Progenitor cell of endocrine pancreas (in vitro differentiated cells): ENCODE measurements at regions not wholly inside any gene's neighbourhood (a gene's known extent, or its start where the extent isn't known, plus 50 kb on each side); places are given as distances from the start of the nearest gene placed in this dataset.
"Not testable (repeated sequence)": the region's sequence is repeated elsewhere in the genome, so short reads cannot be mapped to it uniquely, and the experiment has no call there.

ENCODE experiments used
- DNase-seq: peaks from one replicate; pipeline ENCODE4 v3.0.0; 2021; ENCODE audit warnings: low spot score; ENCODE audit not compliant: unreplicated experiment
- H3K27ac Mint-ChIP-seq: 2 replicates; pipeline ENCODE4 v1.8.0; 2021; ENCODE audit warnings: mild to moderate bottlenecking, moderate library complexity, mixed read lengths
- H3K27me3 Mint-ChIP-seq: 2 replicates; pipeline ENCODE4 v1.8.0; 2021; ENCODE audit warnings: mixed read lengths
- H3K36me3 Mint-ChIP-seq: 2 replicates; pipeline ENCODE4 v1.8.0; 2022; ENCODE audit warnings: mixed read lengths; ENCODE audit not compliant: insufficient read depth
- H3K4me1 Mint-ChIP-seq: 2 replicates; pipeline ENCODE4 v1.8.0; 2021; ENCODE audit warnings: low read depth, mixed read lengths
- H3K4me3 Mint-ChIP-seq: 2 replicates; pipeline ENCODE4 v1.8.0; 2021; ENCODE audit warnings: low read depth, mild to moderate bottlenecking, moderate library complexity, mixed read lengths
- H3K9me3 Mint-ChIP-seq: 2 replicates; pipeline ENCODE4 v1.8.0; 2021; ENCODE audit warnings: low read depth, mixed read lengths
- CTCF ChIP-seq: fragments of 200-600 bp; sonication (generic); IDR thresholded peaks from one replicate; pipeline ENCODE4 v1.5.0; 2021; ENCODE audit warnings: antibody characterized with exemption, mild to moderate bottlenecking; ENCODE audit not compliant: unreplicated experiment

- TF ChIP-seq CTCF = no peak
- Mint-ChIP-seq H3K4me3 (no peak overlapping the region), H3K36me3 (no peaks in the 10 kb centered on the region), H3K4me1 (peaks cover 32% of the 10 kb centered on the region), H3K27me3 (no peaks in the 10 kb centered on the region), H3K9me3 (peaks cover 4% of the 10 kb centered on the region), H3K27ac (no peak overlapping the region)
- DNase-seq = no peak
Observed at GRCh38 chr6:47416396-47417345, 60.9 kb upstream of the CD2AP start.

GRCh38 chr6:47419621-47420020 lies 58.0 kb upstream of the CD2AP start:
- Mint-ChIP-seq H3K9me3 (peaks cover 7% of the 10 kb centered on the region), H3K4me3 (no peak overlapping the region), H3K27ac (peak overlapping the region; percentile 56), H3K27me3 (no peaks in the 10 kb centered on the region), H3K4me1 (peaks cover 36% of the 10 kb centered on the region), H3K36me3 (no peaks in the 10 kb centered on the region)
- DNase-seq = no peak
- TF ChIP-seq CTCF = no peak

- TF ChIP-seq CTCF = no peak
- Mint-ChIP-seq H3K27me3 (no peaks in the 10 kb centered on the region), H3K27ac (peak overlapping the region; percentile 20), H3K36me3 (no peaks in the 10 kb centered on the region), H3K4me1 (peaks cover 32% of the 10 kb centered on the region), H3K9me3 (peaks cover 7% of the 10 kb centered on the region), H3K4me3 (no peak overlapping the region)
- no peak for DNase-seq
Observed at GRCh38 chr6:47420394-47421371, 56.9 kb upstream of the CD2AP start.

GRCh38 chr6:47423079-47423478 lies 54.5 kb upstream of the CD2AP start:
- no peak for TF ChIP-seq CTCF
- Mint-ChIP-seq H3K4me1 (peaks cover 32% of the 10 kb centered on the region), H3K27ac (no peak overlapping the region), H3K27me3 (no peaks in the 10 kb centered on the region), H3K4me3 (no peak overlapping the region), H3K36me3 (no peaks in the 10 kb centered on the region), H3K9me3 (peaks cover 11% of the 10 kb centered on the region)
- DNase-seq = no peak

- no peaks in the 10 kb centered on the region for H3K27me3 Mint-ChIP-seq
- DNase-seq = no peak
- peaks cover 22% of the 10 kb centered on the region for H3K4me1 Mint-ChIP-seq
- H3K27ac Mint-ChIP-seq = no peak overlapping the region
- H3K9me3 Mint-ChIP-seq = peaks cover 17% of the 10 kb centered on the region
- no peaks in the 10 kb centered on the region for H3K36me3 Mint-ChIP-seq
- H3K4me3 Mint-ChIP-seq = no peak overlapping the region
- no peak for TF ChIP-seq CTCF
Observed at GRCh38 chr6:47424436-47424836, 53.2 kb upstream of the CD2AP start.

- peaks cover 12% of the 10 kb centered on the region for H3K4me1 Mint-ChIP-seq
Observed at GRCh38 chr6:47425724-47426123, 51.9 kb upstream of the CD2AP start.

More at GRCh38 chr6:47425724-47426123, 51.9 kb upstream of the CD2AP start:
- peaks cover 24% of the 10 kb centered on the region for H3K9me3 Mint-ChIP-seq
- H3K27me3 Mint-ChIP-seq, H3K27ac Mint-ChIP-seq, DNase-seq, H3K36me3 Mint-ChIP-seq, H3K4me3 Mint-ChIP-seq: not testable (repeated sequence)
